Activated CD8-positive, alpha-beta T cell treated with anti-CD3 and anti-CD28 coated beads, Interleukin-2, amount 10 ng/mL, durations not matched to agents 7 days and 5 days (primary cell): ENCODE measurements at regions not wholly inside any gene's neighbourhood (a gene's known extent, or its start where the extent isn't known, plus 50 kb on each side); places are given as distances from the start of the nearest gene placed in this dataset.
"Not testable (repeated sequence)": the region's sequence is repeated elsewhere in the genome, so short reads cannot be mapped to it uniquely, and the experiment has no call there.

Source experiments
- ATAC-seq: fragments of 150-1000 bp; cut with Tn5 transposase; one replicate; pipeline ENCODE4 v1.10.0; 2021; ENCODE audit warnings: moderate library complexity
- CTCF ChIA-PET: fragments of 350-600 bp; sonication (Branson Sonifier 250); formaldehyde crosslinking; loops from one replicate; lab custom pipeline; 2021; ENCODE audit warnings: antibody characterized with exemption; lab: Charles Lee
- POLR2A ChIA-PET: fragments of 350-600 bp; sonication (Branson Sonifier 250); formaldehyde crosslinking; loops from one replicate; lab custom pipeline; 2021; ENCODE audit warnings: antibody characterized with exemption; lab: Charles Lee
- DNase-seq: peaks from one replicate; pipeline ENCODE4 v3.0.0-alpha.2; 2020
- H3K27ac Mint-ChIP-seq: one replicate; pipeline ENCODE4 v1.8.0; 2021; ENCODE audit warnings: mild to moderate bottlenecking, mixed read lengths
- H3K27me3 Mint-ChIP-seq: one replicate; pipeline ENCODE4 v1.8.0; 2021; ENCODE audit warnings: low read depth, mixed read lengths
- H3K36me3 Mint-ChIP-seq: one replicate; pipeline ENCODE4 v1.8.0; 2021; ENCODE audit warnings: low read depth, mixed read lengths
- H3K4me1 Mint-ChIP-seq: one replicate; pipeline ENCODE4 v1.8.0; 2021; ENCODE audit warnings: low read depth, mixed read lengths
- H3K4me3 Mint-ChIP-seq: one replicate; pipeline ENCODE4 v1.8.0; 2021; ENCODE audit warnings: mild to moderate bottlenecking, mixed read lengths
- H3K9me3 Mint-ChIP-seq: one replicate; pipeline ENCODE4 v1.8.0; 2022; ENCODE audit warnings: mixed read lengths; ENCODE audit not compliant: insufficient read depth

- H3K4me3 Mint-ChIP-seq, result no peak overlapping the region
- no peaks in the 10 kb centered on the region for H3K4me1 Mint-ChIP-seq
- POLR2A ChIA-PET, result no interaction called here
- DNase-seq, result no peak
- no peaks in the 10 kb centered on the region for H3K27me3 Mint-ChIP-seq
- H3K27ac Mint-ChIP-seq, result no peak overlapping the region
- H3K9me3 Mint-ChIP-seq, result no peaks in the 10 kb centered on the region
- CTCF ChIA-PET, result no interaction called here
- H3K36me3 Mint-ChIP-seq, result no peaks in the 10 kb centered on the region
- no peak for ATAC-seq
These were observed 180.8 kb upstream of the PLN start for GRCh38 chr6:118367314-118367713.

DNA sequence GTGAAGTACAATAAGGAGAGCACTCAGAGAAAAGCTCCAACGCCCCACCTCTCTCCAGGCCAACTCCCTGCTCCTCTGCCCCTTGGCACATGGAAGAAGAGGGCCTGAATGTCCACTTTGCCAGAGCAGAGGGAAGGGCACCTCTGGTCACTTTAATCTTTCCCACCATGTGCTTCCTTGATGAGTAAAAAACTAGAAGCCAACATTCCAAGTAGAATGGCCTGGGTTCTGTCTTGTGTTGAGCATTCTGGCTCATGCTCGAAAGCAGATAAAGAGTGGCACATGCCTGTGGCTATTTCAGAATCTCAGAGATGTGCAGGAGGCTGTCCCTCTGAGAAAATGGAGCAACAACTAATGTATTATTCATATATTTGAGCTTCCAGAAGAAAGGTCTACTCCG is 177.4 kb upstream of the PLN start:
- Mint-ChIP-seq H3K27ac (no peak overlapping the region), H3K4me1 (no peaks in the 10 kb centered on the region), H3K4me3 (no peak overlapping the region), H3K27me3 (no peaks in the 10 kb centered on the region), H3K36me3 (no peaks in the 10 kb centered on the region), H3K9me3 (no peaks in the 10 kb centered on the region)
- ATAC-seq (no peak), DNase-seq (no peak)
- POLR2A ChIA-PET, result no interaction called here
- CTCF ChIA-PET, result no interaction called here

DNA sequence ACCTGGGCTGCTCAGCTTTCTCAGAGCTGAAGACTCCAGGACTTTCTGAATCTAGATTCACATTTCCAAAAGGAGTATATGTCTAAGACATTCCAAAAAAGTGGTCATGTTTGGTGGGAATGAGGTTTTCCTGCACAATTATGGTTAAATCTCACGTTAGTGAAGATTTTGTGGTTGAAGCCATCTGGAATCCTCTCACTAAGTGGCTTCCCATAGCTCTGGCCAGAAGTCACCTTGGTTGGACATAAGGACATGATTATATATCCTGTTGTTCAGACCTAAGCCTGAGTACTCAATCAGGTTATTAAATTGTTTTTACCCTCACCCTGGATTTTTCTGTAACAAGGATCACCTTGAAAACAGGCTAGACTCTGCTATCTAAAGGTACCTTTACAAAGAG is 176.1 kb upstream of the PLN start:
- DNase-seq (no peak), ATAC-seq (no peak)
- Mint-ChIP-seq H3K36me3 (no peaks in the 10 kb centered on the region), H3K4me1 (no peaks in the 10 kb centered on the region), H3K27me3 (no peaks in the 10 kb centered on the region), H3K9me3 (no peaks in the 10 kb centered on the region), H3K27ac (no peak overlapping the region), H3K4me3 (no peak overlapping the region)
- ChIA-PET POLR2A (no interaction called here), CTCF (no interaction called here)

- Mint-ChIP-seq H3K9me3 (no peaks in the 10 kb centered on the region), H3K4me1 (no peaks in the 10 kb centered on the region), H3K4me3 (no peak overlapping the region), H3K27me3 (no peaks in the 10 kb centered on the region), H3K27ac (no peak overlapping the region), H3K36me3 (no peaks in the 10 kb centered on the region)
- ATAC-seq, result no peak
- ChIA-PET CTCF (no interaction called here), POLR2A (no interaction called here)
- DNase-seq, result no peak
These were observed 175.7 kb upstream of the PLN start for GRCh38 chr6:118372413-118372812.

DNA sequence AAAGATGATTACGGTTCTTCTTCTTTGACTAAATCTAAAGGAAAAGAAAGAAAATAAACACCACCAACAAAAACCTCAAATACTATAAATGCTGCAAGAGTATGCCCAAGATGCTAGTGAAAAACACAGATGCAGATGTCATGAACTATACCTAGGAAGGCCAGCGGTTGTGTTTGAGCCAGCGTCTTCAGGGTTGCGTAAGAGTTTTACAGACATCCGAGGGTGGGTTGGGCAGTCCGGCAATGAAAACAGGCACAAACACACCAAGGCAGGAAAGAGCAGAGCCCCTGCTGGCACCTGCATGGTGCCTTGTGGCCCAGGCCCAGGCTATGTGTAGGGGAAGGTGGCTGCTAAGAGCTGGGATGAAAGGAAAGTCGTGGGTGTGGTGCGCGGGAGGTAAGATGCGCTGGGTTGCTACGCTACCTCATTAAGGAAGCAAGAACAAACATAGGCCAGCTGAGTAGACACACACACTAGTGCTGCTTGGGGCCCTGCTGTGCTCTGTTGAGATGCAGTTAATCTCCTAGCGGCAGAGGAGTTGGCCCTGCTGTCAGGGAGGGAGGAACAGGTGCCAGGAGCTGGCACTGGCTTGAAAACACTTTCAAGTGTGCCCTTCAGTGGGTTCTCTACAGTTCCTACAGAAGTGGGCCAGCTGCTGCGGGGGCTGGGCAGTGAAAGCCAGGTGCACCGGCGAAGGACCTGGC is 170.2 kb upstream of the PLN start:
- H3K27me3 Mint-ChIP-seq, result no peaks in the 10 kb centered on the region
- CTCF ChIA-PET, result no interaction called here
- DNase-seq (no peak), ATAC-seq (no peak)
- no peak overlapping the region for H3K27ac Mint-ChIP-seq
- H3K4me3 Mint-ChIP-seq, result no peak overlapping the region
- POLR2A ChIA-PET, result no interaction called here
- H3K36me3 Mint-ChIP-seq, result no peaks in the 10 kb centered on the region
- no peaks in the 10 kb centered on the region for H3K4me1 Mint-ChIP-seq
- H3K9me3 Mint-ChIP-seq, result no peaks in the 10 kb centered on the region

- H3K4me3 Mint-ChIP-seq, ATAC-seq, POLR2A ChIA-PET, CTCF ChIA-PET, H3K4me1 Mint-ChIP-seq, H3K9me3 Mint-ChIP-seq, H3K27me3 Mint-ChIP-seq, H3K36me3 Mint-ChIP-seq, H3K27ac Mint-ChIP-seq, DNase-seq: not testable (repeated sequence)
These were observed 167.5 kb upstream of the PLN start for GRCh38 chr6:118380620-118381019.

- Mint-ChIP-seq H3K4me3 (no peak overlapping the region), H3K27me3 (no peaks in the 10 kb centered on the region), H3K4me1 (no peaks in the 10 kb centered on the region), H3K36me3 (no peaks in the 10 kb centered on the region), H3K27ac (no peak overlapping the region), H3K9me3 (no peaks in the 10 kb centered on the region)
- DNase-seq, result no peak
- POLR2A ChIA-PET, result no interaction called here
- CTCF ChIA-PET, result no interaction called here
- ATAC-seq, result no peak
These were observed 166.0 kb upstream of the PLN start for GRCh38 chr6:118382126-118382525.

DNA sequence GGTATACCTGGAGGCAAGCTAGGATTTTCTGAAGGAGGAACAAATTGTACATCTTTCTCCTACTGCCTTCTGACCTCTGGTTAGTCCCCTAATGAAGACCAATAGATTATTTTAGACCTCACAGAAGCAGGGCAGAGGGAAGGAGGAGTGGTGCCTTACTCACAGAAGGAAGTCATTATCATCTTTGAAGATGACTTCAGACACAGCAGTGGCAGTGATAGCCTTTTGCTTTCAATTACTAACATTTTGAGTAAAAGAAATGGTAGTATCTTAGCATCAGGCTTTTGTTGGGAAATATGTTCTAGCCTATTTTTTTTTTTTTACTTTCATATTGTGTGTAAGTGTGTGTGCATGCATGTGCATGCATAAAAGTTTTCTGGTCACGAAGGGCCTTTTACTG is 164.2 kb upstream of the PLN start:
- ChIA-PET CTCF (no interaction called here), POLR2A (no interaction called here)
- ATAC-seq (no peak), DNase-seq (no peak)
- Mint-ChIP-seq H3K9me3 (no peaks in the 10 kb centered on the region), H3K36me3 (no peaks in the 10 kb centered on the region), H3K27ac (no peak overlapping the region), H3K4me1 (no peaks in the 10 kb centered on the region), H3K4me3 (no peak overlapping the region), H3K27me3 (no peaks in the 10 kb centered on the region)

DNA sequence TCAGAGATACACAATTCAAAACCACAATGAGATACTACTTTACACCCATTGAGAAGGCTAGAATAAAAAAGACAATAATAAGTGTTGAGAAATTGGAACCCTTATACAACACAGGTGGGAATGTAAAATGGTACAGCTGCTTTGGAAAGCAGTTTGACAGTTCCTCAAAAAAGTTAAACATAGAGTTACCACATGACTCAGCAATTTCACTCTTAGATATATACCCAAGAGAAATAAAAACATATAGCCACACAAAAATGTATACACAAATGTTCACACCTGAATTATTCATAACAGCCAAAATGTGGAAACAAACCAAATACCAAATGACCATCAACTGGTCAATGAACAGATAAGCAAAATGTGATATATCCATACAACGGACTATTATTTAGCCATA is 161.1 kb upstream of the PLN start:
- CTCF ChIA-PET, result interaction anchor here (1.1 kb wide), 1 partner anchor 11 kb away, joined by 3 read pairs; no protein-coding TSS in a partner anchor
- Mint-ChIP-seq H3K4me3 (no peak overlapping the region), H3K36me3 (no peaks in the 10 kb centered on the region), H3K27ac (no peak overlapping the region), H3K4me1 (no peaks in the 10 kb centered on the region), H3K9me3 (no peaks in the 10 kb centered on the region), H3K27me3 (no peaks in the 10 kb centered on the region)
- ATAC-seq (no peak), DNase-seq (no peak)
- POLR2A ChIA-PET, result no interaction called here

DNA sequence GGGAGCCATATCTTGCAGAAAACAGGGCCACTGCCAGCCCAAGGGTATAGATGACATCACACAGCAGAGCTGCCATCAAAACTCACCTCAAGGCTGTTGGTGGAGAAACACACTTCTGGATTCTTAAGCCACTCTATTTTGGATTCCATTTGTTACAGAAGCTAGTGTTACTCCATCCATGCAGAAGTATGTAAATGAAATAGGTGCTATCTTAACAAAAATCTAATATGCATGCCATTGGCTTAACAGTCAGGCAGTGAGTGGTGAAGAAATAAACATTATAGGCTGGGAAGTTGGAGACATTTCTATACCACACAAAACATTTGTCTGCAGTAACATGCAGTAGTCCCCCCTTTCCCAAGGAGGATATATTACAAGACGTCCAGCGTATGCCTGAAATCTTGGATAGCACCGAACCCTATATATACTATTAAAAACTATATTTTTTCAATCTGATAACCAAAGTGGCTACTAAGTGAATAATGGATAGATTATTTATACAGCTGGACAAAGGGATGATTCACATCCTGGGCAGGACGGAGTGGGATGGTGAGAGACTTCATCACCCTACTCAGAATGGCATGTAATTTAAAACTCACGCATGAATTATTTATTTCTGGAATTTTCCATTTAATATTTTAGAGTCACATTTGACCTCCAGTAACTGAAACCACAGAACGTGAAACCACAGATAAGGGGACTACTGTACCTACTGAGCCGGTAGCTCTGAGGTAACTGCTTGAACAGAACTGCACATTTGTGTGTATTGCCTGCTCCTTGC is 160.0 kb upstream of the PLN start:
- H3K4me3 Mint-ChIP-seq, result no peak overlapping the region
- H3K9me3 Mint-ChIP-seq, result no peaks in the 10 kb centered on the region
- ChIA-PET CTCF (interaction anchor here (1.1 kb wide), 1 partner anchor 9 kb away, joined by 3 read pairs; no protein-coding TSS in a partner anchor), POLR2A (no interaction called here)
- no peaks in the 10 kb centered on the region for H3K36me3 Mint-ChIP-seq
- no peak for ATAC-seq
- H3K4me1 Mint-ChIP-seq, result no peaks in the 10 kb centered on the region
- no peak for DNase-seq
- no peaks in the 10 kb centered on the region for H3K27me3 Mint-ChIP-seq
- no peak overlapping the region for H3K27ac Mint-ChIP-seq

DNA sequence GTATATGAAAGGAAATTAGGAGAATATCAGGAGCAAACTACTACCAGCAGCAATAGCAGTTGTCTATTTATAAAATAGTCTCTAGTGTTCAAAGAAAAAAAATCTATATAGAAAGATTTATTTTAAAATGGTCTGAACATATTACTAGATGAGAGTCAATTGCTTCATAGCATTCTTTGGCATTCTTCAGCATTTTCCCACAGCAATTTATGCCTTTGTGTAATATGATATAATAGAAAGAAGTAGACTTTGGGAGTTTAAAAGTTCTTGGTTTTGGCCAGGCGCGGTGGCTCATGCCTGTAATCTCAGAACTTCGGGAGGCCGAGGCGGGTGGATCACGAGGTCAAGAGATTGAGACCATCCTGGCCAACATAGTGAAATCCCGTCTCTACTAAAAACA is 157.0 kb upstream of the PLN start:
- no peaks in the 10 kb centered on the region for H3K9me3 Mint-ChIP-seq
- ChIA-PET POLR2A (no interaction called here), CTCF (no interaction called here)

GRCh38 chr6:118394106-118394505 is 154.0 kb upstream of the PLN start:
- no peaks in the 10 kb centered on the region for H3K27me3 Mint-ChIP-seq
- ATAC-seq (no peak), DNase-seq (no peak)
- H3K27ac Mint-ChIP-seq, result no peak overlapping the region
- H3K9me3 Mint-ChIP-seq, result no peaks in the 10 kb centered on the region
- CTCF ChIA-PET, result no interaction called here
- POLR2A ChIA-PET, result no interaction called here
- H3K4me3 Mint-ChIP-seq, result no peak overlapping the region
- no peaks in the 10 kb centered on the region for H3K4me1 Mint-ChIP-seq
- H3K36me3 Mint-ChIP-seq, result no peaks in the 10 kb centered on the region

More for the DNA sequence above, 157.0 kb upstream of the PLN start:
- Mint-ChIP-seq H3K36me3 (no peaks in the 10 kb centered on the region), H3K4me1 (no peaks in the 10 kb centered on the region), H3K27me3 (no peaks in the 10 kb centered on the region), H3K4me3 (no peak overlapping the region), H3K27ac (no peak overlapping the region)
- ATAC-seq (no peak), DNase-seq (no peak)
